H1 (cell line): ENCODE measurements at regions not wholly inside any gene's neighbourhood (a gene's known extent, or its start where the extent isn't known, plus 50 kb on each side); places are given as distances from the start of the nearest gene placed in this dataset.

Source experiments
- EGR1 ChIP-seq: IDR thresholded peaks from 2 replicates; pipeline ENCODE4 v1.6.1; 2011; ENCODE audit warnings: low read depth, low read length, borderline replicate concordance
- JUN ChIP-seq: IDR thresholded peaks from 2 replicates; pipeline ENCODE4 v1.6.1; 2011; ENCODE audit warnings: low read depth, mild to moderate bottlenecking, improper control_type of control experiment, low read length
- KDM5A ChIP-seq: fragments of 200-600 bp; IDR thresholded peaks from 2 replicates; pipeline ENCODE4 v1.7.1; 2012; ENCODE audit warnings: mild to moderate bottlenecking, low read length, inconsistent platforms, mixed read lengths
- RFX5 ChIP-seq: IDR thresholded peaks from 2 replicates; pipeline ENCODE4 v1.6.1; 2011; ENCODE audit warnings: low read depth, low read length, improper control_type of control experiment, borderline replicate concordance

DNA sequence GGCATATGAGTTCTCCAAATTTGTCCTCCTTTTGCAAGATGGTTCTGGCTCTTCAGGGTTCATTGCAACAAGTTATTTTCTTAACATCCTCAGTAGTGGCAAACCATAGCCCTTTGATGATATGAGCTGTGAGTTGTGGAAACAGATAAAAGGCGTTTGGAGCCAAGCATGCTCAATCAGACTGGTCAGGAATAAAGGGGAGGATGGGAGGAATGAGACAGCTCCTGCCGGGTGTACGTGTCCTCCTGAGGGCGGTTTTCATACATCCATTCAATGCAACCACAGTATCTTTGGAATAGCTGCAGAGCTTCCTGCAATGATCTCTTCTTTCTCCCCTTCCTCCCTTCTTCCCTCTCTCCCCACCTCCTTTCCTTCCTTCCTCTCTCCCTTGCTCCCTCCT, 245.8 kb downstream of the GLI2 start (continued):
- TF ChIP-seq KDM5A (no peak), EGR1 (no peak), RFX5 (no peak), JUN (no peak)
